Ishikawa (cell line): ENCODE measurements at regions not wholly inside any gene's neighbourhood (a gene's known extent, or its start where the extent isn't known, plus 50 kb on each side); places are given as distances from the start of the nearest gene placed in this dataset.

Experiments
- CREB1 ChIP-seq: IDR thresholded peaks from 2 replicates; pipeline ENCODE4 v1.6.1; 2012; ENCODE audit warnings: low read depth
- EGR1 ChIP-seq: IDR thresholded peaks from 2 replicates; pipeline ENCODE4 v1.6.1; 2012
- NFIC ChIP-seq: IDR thresholded peaks from 2 replicates; pipeline ENCODE4 v1.6.1; 2012
- RAD21 ChIP-seq: IDR thresholded peaks from 2 replicates; pipeline ENCODE4 v1.6.1; 2012; ENCODE audit warnings: low read depth
- TAF1 ChIP-seq: IDR thresholded peaks from 2 replicates; pipeline ENCODE4 v1.6.1; 2012; ENCODE audit warnings: low read depth, mild to moderate bottlenecking
- TEAD4 ChIP-seq: IDR thresholded peaks from 2 replicates; pipeline ENCODE4 v1.6.1; 2012
- TF ChIP-seq, protein P1 (sequence below): IDR thresholded peaks from 2 replicates; pipeline ENCODE4 v1.6.1; 2012; ENCODE audit warnings: low read depth, mild to moderate bottlenecking
- TF ChIP-seq, protein P2 (sequence below): IDR thresholded peaks from 2 replicates; pipeline ENCODE4 v1.6.1; 2012
- TF ChIP-seq, protein P3 (sequence below): IDR thresholded peaks from 2 replicates; pipeline ENCODE4 v1.6.1; 2012

DNA sequence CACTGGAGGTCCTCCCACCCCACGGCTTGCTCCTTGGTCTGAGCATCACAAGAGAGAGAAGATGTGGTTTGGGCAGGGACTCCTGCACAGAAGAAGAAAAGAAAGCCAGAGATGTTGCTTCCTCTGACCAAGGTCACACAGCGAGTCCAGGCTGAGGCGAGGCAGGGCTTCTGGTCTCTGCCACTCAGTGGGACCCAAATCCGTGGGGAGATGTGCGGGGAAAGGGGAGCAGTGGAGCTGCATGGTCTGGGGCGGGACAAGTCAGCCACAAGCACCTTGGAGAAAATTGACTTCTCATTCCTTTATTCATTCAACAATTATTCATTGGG, 150.9 kb downstream of the C9orf50 start:
- TF ChIP-seq RAD21 (no peak), TAF1 (no peak), CREB1 (no peak), TEAD4 (no peak), NFIC (no peak), EGR1 (no peak)
- TF ChIP-seq, protein P1, sequence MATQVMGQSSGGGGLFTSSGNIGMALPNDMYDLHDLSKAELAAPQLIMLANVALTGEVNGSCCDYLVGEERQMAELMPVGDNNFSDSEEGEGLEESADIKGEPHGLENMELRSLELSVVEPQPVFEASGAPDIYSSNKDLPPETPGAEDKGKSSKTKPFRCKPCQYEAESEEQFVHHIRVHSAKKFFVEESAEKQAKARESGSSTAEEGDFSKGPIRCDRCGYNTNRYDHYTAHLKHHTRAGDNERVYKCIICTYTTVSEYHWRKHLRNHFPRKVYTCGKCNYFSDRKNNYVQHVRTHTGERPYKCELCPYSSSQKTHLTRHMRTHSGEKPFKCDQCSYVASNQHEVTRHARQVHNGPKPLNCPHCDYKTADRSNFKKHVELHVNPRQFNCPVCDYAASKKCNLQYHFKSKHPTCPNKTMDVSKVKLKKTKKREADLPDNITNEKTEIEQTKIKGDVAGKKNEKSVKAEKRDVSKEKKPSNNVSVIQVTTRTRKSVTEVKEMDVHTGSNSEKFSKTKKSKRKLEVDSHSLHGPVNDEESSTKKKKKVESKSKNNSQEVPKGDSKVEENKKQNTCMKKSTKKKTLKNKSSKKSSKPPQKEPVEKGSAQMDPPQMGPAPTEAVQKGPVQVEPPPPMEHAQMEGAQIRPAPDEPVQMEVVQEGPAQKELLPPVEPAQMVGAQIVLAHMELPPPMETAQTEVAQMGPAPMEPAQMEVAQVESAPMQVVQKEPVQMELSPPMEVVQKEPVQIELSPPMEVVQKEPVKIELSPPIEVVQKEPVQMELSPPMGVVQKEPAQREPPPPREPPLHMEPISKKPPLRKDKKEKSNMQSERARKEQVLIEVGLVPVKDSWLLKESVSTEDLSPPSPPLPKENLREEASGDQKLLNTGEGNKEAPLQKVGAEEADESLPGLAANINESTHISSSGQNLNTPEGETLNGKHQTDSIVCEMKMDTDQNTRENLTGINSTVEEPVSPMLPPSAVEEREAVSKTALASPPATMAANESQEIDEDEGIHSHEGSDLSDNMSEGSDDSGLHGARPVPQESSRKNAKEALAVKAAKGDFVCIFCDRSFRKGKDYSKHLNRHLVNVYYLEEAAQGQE: no peak
- TF ChIP-seq, protein P2, sequence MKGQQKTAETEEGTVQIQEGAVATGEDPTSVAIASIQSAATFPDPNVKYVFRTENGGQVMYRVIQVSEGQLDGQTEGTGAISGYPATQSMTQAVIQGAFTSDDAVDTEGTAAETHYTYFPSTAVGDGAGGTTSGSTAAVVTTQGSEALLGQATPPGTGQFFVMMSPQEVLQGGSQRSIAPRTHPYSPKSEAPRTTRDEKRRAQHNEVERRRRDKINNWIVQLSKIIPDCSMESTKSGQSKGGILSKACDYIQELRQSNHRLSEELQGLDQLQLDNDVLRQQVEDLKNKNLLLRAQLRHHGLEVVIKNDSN: no peak
- TF ChIP-seq, protein P3, sequence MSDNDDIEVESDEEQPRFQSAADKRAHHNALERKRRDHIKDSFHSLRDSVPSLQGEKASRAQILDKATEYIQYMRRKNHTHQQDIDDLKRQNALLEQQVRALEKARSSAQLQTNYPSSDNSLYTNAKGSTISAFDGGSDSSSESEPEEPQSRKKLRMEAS: no peak
